SK-N-SH treated with all-trans-retinoic acid at 6 μM for 48 hours (cell line): ENCODE measurements at regions not wholly inside any gene's neighbourhood (a gene's known extent, or its start where the extent isn't known, plus 50 kb on each side); places are given as distances from the start of the nearest gene placed in this dataset.

Experiments used
- BACH2 ChIP-seq: fragments of 250-450 bp; sonication (Bioruptor Pico); IDR thresholded peaks from 2 replicates; pipeline ENCODE4 v1.9.0; 2021; ENCODE audit warnings: mild to moderate bottlenecking, borderline replicate concordance
- CSDC2 ChIP-seq: fragments of 250-450 bp; sonication (Bioruptor Pico); IDR thresholded peaks from 2 replicates; pipeline ENCODE4 v1.5.0; 2020; ENCODE audit warnings: mild to moderate bottlenecking, moderate library complexity
- OSR1 ChIP-seq: fragments of 250-450 bp; sonication (Bioruptor Pico); IDR thresholded peaks from 2 replicates; pipeline ENCODE4 v1.8.0; 2022; ENCODE audit warnings: moderate library complexity, mild to moderate bottlenecking, inconsistent platforms
- ZFP30 ChIP-seq: fragments of 450-650 bp; formaldehyde crosslinking; IDR thresholded peaks from 2 replicates; pipeline ENCODE4 v1.5.0; 2022; ENCODE audit warnings: mild to moderate bottlenecking, moderate library complexity

DNA sequence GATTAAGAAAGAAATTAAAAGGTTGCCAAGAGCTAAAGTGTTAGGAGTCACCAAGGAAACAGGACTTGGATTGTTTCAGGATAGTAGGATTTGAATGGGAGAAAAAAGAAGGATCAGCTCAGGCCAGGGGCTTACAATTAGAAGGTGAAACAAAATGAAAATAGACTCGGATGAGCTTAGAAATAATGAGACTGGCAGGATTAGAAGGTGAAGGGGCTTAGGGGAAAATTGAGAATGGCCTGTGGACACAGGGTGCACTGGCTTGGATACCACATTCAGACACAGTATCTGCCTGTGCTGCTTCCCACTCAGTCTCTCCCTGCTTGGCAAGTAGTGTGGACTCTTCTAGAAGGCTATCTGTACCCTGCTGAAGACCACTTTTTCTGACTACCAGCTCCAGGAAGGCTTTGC lies 206.1 kb upstream of the ATP10A start:
- no peak for TF ChIP-seq ZFP30 (CRISPR knock-in tag)
- TF ChIP-seq OSR1 = no peak
- no peak for TF ChIP-seq CSDC2 (CRISPR knock-in tag)
- no peak for TF ChIP-seq BACH2 (CRISPR knock-in tag)
